ENCODE measurements at regions not wholly inside any gene's neighbourhood (a gene's known extent, or its start where the extent isn't known, plus 50 kb on each side); places are given as distances from the start of the nearest gene placed in this dataset.

GRCh38 chr6:94751641-94752329, 825.5 kb upstream of the MANEA start:
- no peaks in the 10 kb centered on the region for H3K4me1 ChIP-seq (ENCODE audit: control insufficient read depth, insufficient read depth, low read length, poor library complexity, severe bottlenecking)
- no peaks in the 10 kb centered on the region for H3K27me3 Mint-ChIP-seq
- H3K4me3 Mint-ChIP-seq, result no peak overlapping the region
- H3K4me1 Mint-ChIP-seq, result no peaks in the 10 kb centered on the region
- H3K9me3 Mint-ChIP-seq, result peaks cover 0 to 21% (median 8%) of the 10 kb centered on the region in 7 donors
- H3K27ac ChIP-seq (ENCODE audit: insufficient read depth, low read length, poor library complexity, severe bottlenecking), result no peak overlapping the region
- no peak overlapping the region for H3K27ac Mint-ChIP-seq
- ATAC-seq (ENCODE audit: low read depth in 2 of 2), result no peak
- no peak overlapping the region for H3K4me3 ChIP-seq (ENCODE audit: low read depth, low read length)
- H3K36me3 Mint-ChIP-seq, result no peaks in the 10 kb centered on the region
- peaks cover 4 to 5% of the 10 kb centered on the region in 2 experiments for H3K9me3 ChIP-seq (ENCODE audit: control insufficient read depth in 2 of 2, low read length in 2 of 2)
- H3K36me3 ChIP-seq (ENCODE audit: control insufficient read depth, insufficient read depth, low read length), result no peaks in the 10 kb centered on the region
- H3K27me3 ChIP-seq (ENCODE audit: control insufficient read depth, insufficient read depth, low read length), result no peaks in the 10 kb centered on the region
- DNase-seq, result no peak

- H3K4me1 ChIP-seq (ENCODE audit: control insufficient read depth, insufficient read depth, low read length, poor library complexity, severe bottlenecking), result no peaks in the 10 kb centered on the region
- ATAC-seq (ENCODE audit: low read depth in 2 of 2) (no peak), DNase-seq (no peak)
- peaks cover 0 to 20% (median 7%) of the 10 kb centered on the region in 7 donors for H3K9me3 Mint-ChIP-seq
- H3K36me3 Mint-ChIP-seq, result no peaks in the 10 kb centered on the region
- no peak overlapping the region for H3K27ac ChIP-seq (ENCODE audit: insufficient read depth, low read length, poor library complexity, severe bottlenecking)
- no peaks in the 10 kb centered on the region for H3K27me3 ChIP-seq (ENCODE audit: control insufficient read depth, insufficient read depth, low read length)
- H3K4me3 Mint-ChIP-seq, result no peak overlapping the region
- no peaks in the 10 kb centered on the region for H3K27me3 Mint-ChIP-seq
- H3K36me3 ChIP-seq (ENCODE audit: control insufficient read depth, insufficient read depth, low read length), result no peaks in the 10 kb centered on the region
- no peak overlapping the region for H3K27ac Mint-ChIP-seq
- no peaks in the 10 kb centered on the region for H3K4me1 Mint-ChIP-seq
- peaks cover 2 to 8% of the 10 kb centered on the region in 2 experiments for H3K9me3 ChIP-seq (ENCODE audit: control insufficient read depth in 2 of 2, low read length in 2 of 2)
- no peak overlapping the region for H3K4me3 ChIP-seq (ENCODE audit: low read depth, low read length)
These were observed 841.1 kb upstream of the MANEA start for GRCh38 chr6:94736236-94736635.

- Mint-ChIP-seq H3K36me3 (no peaks in the 10 kb centered on the region), H3K27ac (peak overlapping the region in 1 of 3 donors; percentile 12), H3K27me3 (no peaks in the 10 kb centered on the region), H3K4me3 (no peak overlapping the region), H3K9me3 (peaks cover 0 to 16% (median 7%) of the 10 kb centered on the region in 7 donors), H3K4me1 (no peaks in the 10 kb centered on the region)
- Histone ChIP-seq H3K36me3 (ENCODE audit: control insufficient read depth, insufficient read depth, low read length) (no peaks in the 10 kb centered on the region), H3K4me1 (ENCODE audit: control insufficient read depth, insufficient read depth, low read length, poor library complexity, severe bottlenecking) (no peaks in the 10 kb centered on the region), H3K9me3 (ENCODE audit: control insufficient read depth in 2 of 2, low read length in 2 of 2) (peaks cover 2 to 8% of the 10 kb centered on the region in 2 experiments), H3K27ac (ENCODE audit: insufficient read depth, low read length, poor library complexity, severe bottlenecking) (no peak overlapping the region), H3K4me3 (ENCODE audit: low read depth, low read length) (no peak overlapping the region), H3K27me3 (ENCODE audit: control insufficient read depth, insufficient read depth, low read length) (no peaks in the 10 kb centered on the region)
- no peak for DNase-seq
- no peak for ATAC-seq (ENCODE audit: low read depth in 2 of 2)
These were observed 842.1 kb upstream of the MANEA start for GRCh38 chr6:94735270-94735669.

- peaks cover 2 to 8% of the 10 kb centered on the region in 2 experiments for H3K9me3 ChIP-seq (ENCODE audit: control insufficient read depth in 2 of 2, low read length in 2 of 2)
- peaks cover 0 to 13% (median 5%) of the 10 kb centered on the region in 7 donors for H3K9me3 Mint-ChIP-seq
- ATAC-seq (ENCODE audit: low read depth in 2 of 2) (no peak), DNase-seq (no peak)
- no peaks in the 10 kb centered on the region for H3K27me3 Mint-ChIP-seq
- H3K4me3 Mint-ChIP-seq, result no peak overlapping the region
- no peaks in the 10 kb centered on the region for H3K36me3 ChIP-seq (ENCODE audit: control insufficient read depth, insufficient read depth, low read length)
- H3K27ac Mint-ChIP-seq, result no peak overlapping the region
- H3K27ac ChIP-seq (ENCODE audit: insufficient read depth, low read length, poor library complexity, severe bottlenecking), result no peak overlapping the region
- no peak overlapping the region for H3K4me3 ChIP-seq (ENCODE audit: low read depth, low read length)
- H3K27me3 ChIP-seq (ENCODE audit: control insufficient read depth, insufficient read depth, low read length), result no peaks in the 10 kb centered on the region
- no peaks in the 10 kb centered on the region for H3K4me1 ChIP-seq (ENCODE audit: control insufficient read depth, insufficient read depth, low read length, poor library complexity, severe bottlenecking)
- H3K36me3 Mint-ChIP-seq, result no peaks in the 10 kb centered on the region
- no peaks in the 10 kb centered on the region for H3K4me1 Mint-ChIP-seq
These were observed 842.6 kb upstream of the MANEA start for GRCh38 chr6:94734751-94735150.

- no peaks in the 10 kb centered on the region for H3K27me3 Mint-ChIP-seq
- Histone ChIP-seq H3K4me1 (ENCODE audit: control insufficient read depth, insufficient read depth, low read length, poor library complexity, severe bottlenecking) (no peaks in the 10 kb centered on the region), H3K36me3 (ENCODE audit: control insufficient read depth, insufficient read depth, low read length) (no peaks in the 10 kb centered on the region), H3K27ac (ENCODE audit: insufficient read depth, low read length, poor library complexity, severe bottlenecking) (no peak overlapping the region), H3K9me3 (ENCODE audit: control insufficient read depth in 2 of 2, low read length in 2 of 2) (peaks cover 2 to 15% of the 10 kb centered on the region in 2 experiments), H3K27me3 (ENCODE audit: control insufficient read depth, insufficient read depth, low read length) (no peaks in the 10 kb centered on the region), H3K4me3 (ENCODE audit: low read depth, low read length) (no peak overlapping the region)
- no peaks in the 10 kb centered on the region for H3K4me1 Mint-ChIP-seq
- ATAC-seq (ENCODE audit: low read depth in 2 of 2) (no peak), DNase-seq (no peak)
- H3K27ac Mint-ChIP-seq, result no peak overlapping the region
- no peak overlapping the region for H3K4me3 Mint-ChIP-seq
- H3K36me3 Mint-ChIP-seq, result no peaks in the 10 kb centered on the region
- H3K9me3 Mint-ChIP-seq, result peaks cover 0 to 13% (median 4%) of the 10 kb centered on the region in 7 donors
These were observed 844.3 kb upstream of the MANEA start for GRCh38 chr6:94733066-94733465.

DNA sequence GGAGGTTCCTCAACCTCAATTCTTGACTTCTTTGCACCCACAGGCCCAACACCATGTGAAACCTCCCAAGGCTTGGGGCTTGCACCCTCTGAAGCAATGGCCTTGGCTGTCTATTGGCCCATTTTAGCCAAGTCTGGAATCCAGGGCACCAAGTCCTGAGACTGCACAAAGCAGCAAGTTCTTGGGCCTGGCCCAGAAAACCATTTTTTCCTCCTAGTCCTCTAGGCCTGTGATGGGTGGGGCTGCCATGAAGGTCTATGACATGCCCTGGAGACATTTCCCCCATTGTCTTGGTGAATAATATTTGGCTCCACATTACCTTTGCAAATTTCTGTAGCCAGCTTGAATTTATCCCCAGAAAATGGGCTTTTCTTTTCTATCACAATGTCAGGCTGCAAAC, 849.6 kb upstream of the MANEA start:
- H3K9me3 Mint-ChIP-seq, result peaks cover 2 to 25% (median 5%) of the 10 kb centered on the region in 7 donors
- H3K4me1 ChIP-seq (ENCODE audit: control insufficient read depth, insufficient read depth, low read length, poor library complexity, severe bottlenecking), result no peaks in the 10 kb centered on the region
- no peak overlapping the region for H3K4me3 Mint-ChIP-seq

DNA sequence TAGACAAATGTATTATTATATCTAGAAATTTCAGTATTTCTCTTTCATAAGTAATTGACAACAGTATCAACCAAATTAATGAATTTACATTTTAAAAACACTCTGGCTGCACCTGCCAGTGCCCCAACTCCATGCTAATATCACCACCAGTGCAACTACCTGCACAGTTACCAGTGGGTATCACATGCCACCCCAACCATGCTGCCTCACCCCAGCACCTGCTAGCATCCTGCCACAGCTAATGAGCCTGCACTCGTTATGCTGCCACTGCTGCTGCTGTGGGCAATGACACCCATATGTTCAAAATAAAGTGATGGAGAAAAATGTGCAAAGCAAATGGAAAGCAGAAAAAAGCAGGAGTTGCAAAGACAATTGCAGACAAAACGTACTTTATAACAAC, 855.9 kb upstream of the MANEA start:
- no peaks in the 10 kb centered on the region for H3K4me1 ChIP-seq (ENCODE audit: control insufficient read depth, insufficient read depth, low read length, poor library complexity, severe bottlenecking)
- no peak for ATAC-seq (ENCODE audit: low read depth in 2 of 2)
- no peak overlapping the region for H3K27ac ChIP-seq (ENCODE audit: insufficient read depth, low read length, poor library complexity, severe bottlenecking)
- no peak overlapping the region for H3K4me3 ChIP-seq (ENCODE audit: low read depth, low read length)
- Mint-ChIP-seq H3K4me3 (no peak overlapping the region), H3K9me3 (peaks cover 2 to 18% (median 10%) of the 10 kb centered on the region in 7 donors), H3K36me3 (no peaks in the 10 kb centered on the region), H3K4me1 (no peaks in the 10 kb centered on the region), H3K27me3 (no peaks in the 10 kb centered on the region), H3K27ac (no peak overlapping the region)
- no peaks in the 10 kb centered on the region for H3K27me3 ChIP-seq (ENCODE audit: control insufficient read depth, insufficient read depth, low read length)
- no peaks in the 10 kb centered on the region for H3K36me3 ChIP-seq (ENCODE audit: control insufficient read depth, insufficient read depth, low read length)
- no peaks in the 10 kb centered on the region for H3K9me3 ChIP-seq (ENCODE audit: control insufficient read depth in 2 of 2, low read length in 2 of 2)
- DNase-seq, result no peak

More for the DNA sequence above, 849.6 kb upstream of the MANEA start:
- Mint-ChIP-seq H3K27me3 (no peaks in the 10 kb centered on the region), H3K27ac (no peak overlapping the region), H3K4me1 (no peaks in the 10 kb centered on the region), H3K36me3 (no peaks in the 10 kb centered on the region)
- H3K27me3 ChIP-seq (ENCODE audit: control insufficient read depth, insufficient read depth, low read length), result no peaks in the 10 kb centered on the region
- peaks cover 0 to 13% of the 10 kb centered on the region in 2 experiments for H3K9me3 ChIP-seq (ENCODE audit: control insufficient read depth in 2 of 2, low read length in 2 of 2)
- no peak for DNase-seq
- H3K4me3 ChIP-seq (ENCODE audit: low read depth, low read length), result no peak overlapping the region
- no peaks in the 10 kb centered on the region for H3K36me3 ChIP-seq (ENCODE audit: control insufficient read depth, insufficient read depth, low read length)
- no peak for ATAC-seq (ENCODE audit: low read depth in 2 of 2)
- no peak overlapping the region for H3K27ac ChIP-seq (ENCODE audit: insufficient read depth, low read length, poor library complexity, severe bottlenecking)

- no peak for DNase-seq
- Histone ChIP-seq H3K27ac (ENCODE audit: insufficient read depth, low read length, poor library complexity, severe bottlenecking) (no peak overlapping the region), H3K27me3 (ENCODE audit: control insufficient read depth, insufficient read depth, low read length) (no peaks in the 10 kb centered on the region), H3K4me1 (ENCODE audit: control insufficient read depth, insufficient read depth, low read length, poor library complexity, severe bottlenecking) (no peaks in the 10 kb centered on the region), H3K4me3 (ENCODE audit: low read depth, low read length) (no peak overlapping the region), H3K9me3 (ENCODE audit: control insufficient read depth in 2 of 2, low read length in 2 of 2) (no peaks in the 10 kb centered on the region), H3K36me3 (ENCODE audit: control insufficient read depth, insufficient read depth, low read length) (no peaks in the 10 kb centered on the region)
- Mint-ChIP-seq H3K27me3 (no peaks in the 10 kb centered on the region), H3K9me3 (peaks cover 3 to 12% (median 4%) of the 10 kb centered on the region in 7 donors), H3K36me3 (no peaks in the 10 kb centered on the region), H3K4me3 (no peak overlapping the region), H3K27ac (no peak overlapping the region), H3K4me1 (no peaks in the 10 kb centered on the region)
- ATAC-seq (ENCODE audit: low read depth in 2 of 2), result no peak
These were observed 863.9 kb upstream of the MANEA start for GRCh38 chr6:94713446-94713845.
